Hindlimb muscle (tissue), 1 donor: ENCODE measurements at regions not wholly inside any gene's neighbourhood (a gene's known extent, or its start where the extent isn't known, plus 50 kb on each side); places are given as distances from the start of the nearest gene placed in this dataset.
"Not testable (repeated sequence)": the region's sequence is repeated elsewhere in the genome, so short reads cannot be mapped to it uniquely, and the experiment has no call there.

ENCODE experiments used
- DNase-seq: peaks from one replicate; pipeline ENCODE4 v3.0.0-alpha.2; 2013

- no peak for DNase-seq
These were observed 226.3 kb downstream of the RCHY1 start for GRCh38 chr4:75287738-75288517.

GRCh38 chr4:75285837-75286236 is 228.4 kb downstream of the RCHY1 start:
- DNase-seq: no peak

- no peak for DNase-seq
These were observed 229.4 kb downstream of the RCHY1 start for GRCh38 chr4:75284831-75285230.

- DNase-seq: not testable (repeated sequence)
These were observed 233.7 kb downstream of the RCHY1 start for GRCh38 chr4:75280461-75280860.

- DNase-seq: no peak
These were observed 254.9 kb downstream of the RCHY1 start for GRCh38 chr4:75259306-75259705.

- no peak for DNase-seq
These were observed 258.9 kb downstream of the RCHY1 start for GRCh38 chr4:75255261-75255660.

GRCh38 chr4:75254745-75255144 is 259.5 kb downstream of the RCHY1 start:
- peak; percentile 18 for DNase-seq

- not testable (repeated sequence) for DNase-seq
These were observed 261.1 kb downstream of the RCHY1 start for GRCh38 chr4:75253094-75253493.

GRCh38 chr4:75251547-75251946 is 262.7 kb downstream of the RCHY1 start:
- no peak for DNase-seq

- no peak for DNase-seq
These were observed 264.5 kb downstream of the RCHY1 start for GRCh38 chr4:75249739-75250138.

- DNase-seq: no peak
These were observed 265.3 kb downstream of the RCHY1 start for GRCh38 chr4:75248770-75249407.

- no peak for DNase-seq
These were observed 269.9 kb downstream of the RCHY1 start for GRCh38 chr4:75244325-75244724.

- DNase-seq: no peak
These were observed 270.6 kb downstream of the RCHY1 start for GRCh38 chr4:75243570-75243969.

- no peak for DNase-seq
These were observed 278.7 kb downstream of the RCHY1 start for GRCh38 chr4:75235359-75235951.

GRCh38 chr4:75232546-75232945 is 281.7 kb downstream of the RCHY1 start:
- no peak for DNase-seq

- no peak for DNase-seq
These were observed 284.2 kb downstream of the RCHY1 start for GRCh38 chr4:75229806-75230570.

GRCh38 chr4:75213480-75213879 is 280.6 kb downstream of the PARM1 start:
- DNase-seq: no peak

- DNase-seq: no peak
These were observed 278.5 kb downstream of the PARM1 start for GRCh38 chr4:75211422-75211821.

GRCh38 chr4:75207902-75208301 is 275.0 kb downstream of the PARM1 start:
- no peak for DNase-seq

GRCh38 chr4:75195111-75195510 is 262.2 kb downstream of the PARM1 start:
- DNase-seq: no peak

- DNase-seq: no peak
These were observed 261.3 kb downstream of the PARM1 start for GRCh38 chr4:75194180-75194579.

- not testable (repeated sequence) for DNase-seq
These were observed 259.3 kb downstream of the PARM1 start for GRCh38 chr4:75192182-75192581.

- peak; percentile 20 for DNase-seq
These were observed 256.9 kb downstream of the PARM1 start for GRCh38 chr4:75189711-75190335.
